Right lobe of liver (tissue), 4 donors: ENCODE measurements at regions not wholly inside any gene's neighbourhood (a gene's known extent, or its start where the extent isn't known, plus 50 kb on each side); places are given as distances from the start of the nearest gene placed in this dataset.

Source experiments
- POLR2A ChIP-seq: fragments of 450-650 bp; IDR thresholded peaks from one replicate; pipeline ENCODE4 v1.6.1; 2017; ENCODE audit warnings: antibody characterized with exemption, mild to moderate bottlenecking
- TF ChIP-seq, protein P1 (sequence below), 4 donors: fragments of 200-600 bp in 3 of 4; fragments of 450-650 bp in 1 of 4; IDR thresholded peaks; one replicate each; pipeline versions ENCODE4 v1.5.1 to v1.8.0; 2016 to 2022; ENCODE audit warnings: antibody characterized with exemption in 4 of 4, mild to moderate bottlenecking in 2 of 4
- donor health status: DM: no; HTN: no; CAD: no.
- donor health status: DM: no; HTN: no; CAD: no.
- donor health status: DM: no; HTN: yes; CAD: no.

DNA sequence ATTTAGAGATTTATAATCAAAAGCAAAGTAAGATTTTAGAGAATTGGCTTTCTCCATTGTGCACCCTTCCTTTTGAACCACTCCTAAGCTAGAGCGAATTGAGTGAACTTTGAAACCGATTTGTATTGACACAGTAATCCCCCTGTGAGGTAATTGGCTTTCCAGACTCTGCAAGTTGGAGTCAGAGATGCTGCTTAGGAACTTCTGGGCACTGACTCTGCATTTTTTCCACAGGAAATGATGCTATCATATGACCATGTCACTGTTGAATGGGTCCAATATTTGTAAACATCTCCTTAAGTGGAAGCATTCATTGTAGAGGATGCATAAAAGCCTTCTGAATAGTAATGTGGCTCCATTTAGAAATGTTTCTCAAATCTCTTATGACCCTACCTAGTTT, 394.4 kb upstream of the ZNF608 start:
- no peak for TF ChIP-seq POLR2A
- TF ChIP-seq, protein P1, sequence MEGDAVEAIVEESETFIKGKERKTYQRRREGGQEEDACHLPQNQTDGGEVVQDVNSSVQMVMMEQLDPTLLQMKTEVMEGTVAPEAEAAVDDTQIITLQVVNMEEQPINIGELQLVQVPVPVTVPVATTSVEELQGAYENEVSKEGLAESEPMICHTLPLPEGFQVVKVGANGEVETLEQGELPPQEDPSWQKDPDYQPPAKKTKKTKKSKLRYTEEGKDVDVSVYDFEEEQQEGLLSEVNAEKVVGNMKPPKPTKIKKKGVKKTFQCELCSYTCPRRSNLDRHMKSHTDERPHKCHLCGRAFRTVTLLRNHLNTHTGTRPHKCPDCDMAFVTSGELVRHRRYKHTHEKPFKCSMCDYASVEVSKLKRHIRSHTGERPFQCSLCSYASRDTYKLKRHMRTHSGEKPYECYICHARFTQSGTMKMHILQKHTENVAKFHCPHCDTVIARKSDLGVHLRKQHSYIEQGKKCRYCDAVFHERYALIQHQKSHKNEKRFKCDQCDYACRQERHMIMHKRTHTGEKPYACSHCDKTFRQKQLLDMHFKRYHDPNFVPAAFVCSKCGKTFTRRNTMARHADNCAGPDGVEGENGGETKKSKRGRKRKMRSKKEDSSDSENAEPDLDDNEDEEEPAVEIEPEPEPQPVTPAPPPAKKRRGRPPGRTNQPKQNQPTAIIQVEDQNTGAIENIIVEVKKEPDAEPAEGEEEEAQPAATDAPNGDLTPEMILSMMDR (IDR thresholded peaks at IDR 0.05), result no peak
